BE2C (cell line): ENCODE measurements at regions not wholly inside any gene's neighbourhood (a gene's known extent, or its start where the extent isn't known, plus 50 kb on each side); places are given as distances from the start of the nearest gene placed in this dataset.

ENCODE experiments used
- DNase-seq: peaks from one replicate; pipeline ENCODE4 v3.0.0-alpha.2; 2020
- H3K27me3 ChIP-seq: fragments of 250-450 bp; sonication (Bioruptor Pico); 2 replicates; pipeline ENCODE4 v1.5.1; 2020; ENCODE audit warnings: mild to moderate bottlenecking
- H3K36me3 ChIP-seq: fragments of 250-450 bp; sonication (Bioruptor Pico); 2 replicates; pipeline ENCODE4 v1.5.1; 2020; ENCODE audit warnings: mild to moderate bottlenecking
- H3K4me1 ChIP-seq: fragments of 250-450 bp; sonication (Bioruptor Pico); 2 replicates; pipeline ENCODE4 v1.5.1; 2020
- H3K4me3 ChIP-seq: 2 replicates; pipeline ENCODE4 v1.5.1; 2011; ENCODE audit warnings: low read depth, low read length
- H3K9me3 ChIP-seq: fragments of 250-450 bp; sonication (Bioruptor Pico); 2 replicates; pipeline ENCODE4 v1.5.1; 2020
- TF ChIP-seq, protein P1 (sequence below): IDR thresholded peaks from 2 replicates; pipeline ENCODE4 v1.5.1; 2012; ENCODE audit warnings: mild to moderate bottlenecking, low read depth, low read length

DNA sequence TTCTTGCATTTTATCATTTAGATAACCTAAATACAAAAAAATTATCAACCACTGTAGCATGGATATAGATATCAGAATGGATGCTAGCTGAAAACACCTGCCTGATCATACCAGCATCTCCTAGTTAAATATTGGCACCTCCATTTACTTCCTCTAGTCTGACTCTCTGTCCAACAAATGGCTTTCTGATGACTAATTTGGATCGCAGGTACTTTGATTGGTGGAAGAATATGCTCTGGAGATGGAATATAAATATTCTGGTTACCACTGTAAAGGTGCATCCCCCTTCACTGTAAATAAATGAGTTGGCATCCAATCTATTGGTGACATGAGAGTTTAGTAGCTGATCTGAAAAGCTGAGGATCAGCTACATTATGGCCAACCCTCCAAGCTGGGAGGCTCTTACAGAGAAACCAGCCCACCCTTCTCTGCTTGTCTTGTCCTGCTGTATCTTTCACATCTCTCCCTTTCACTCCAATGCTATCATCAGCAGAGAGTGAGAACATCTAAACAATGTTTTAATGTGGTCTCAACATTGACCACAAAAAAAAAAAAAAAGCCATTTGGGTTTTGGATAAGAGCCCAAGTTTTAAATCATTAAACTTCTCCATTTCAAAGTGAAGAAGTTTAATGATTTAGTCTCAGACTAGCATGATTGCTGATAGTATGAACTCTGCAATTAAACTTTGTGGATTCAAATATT is 90.5 kb downstream of the PMAIP1 start:
- no peaks in the 10 kb centered on the region for H3K9me3 ChIP-seq
- H3K4me3 ChIP-seq: no peak overlapping the region
- H3K36me3 ChIP-seq: no peaks in the 10 kb centered on the region
- no peaks in the 10 kb centered on the region for H3K4me1 ChIP-seq
- no peak for DNase-seq
- H3K27me3 ChIP-seq: no peaks in the 10 kb centered on the region
- TF ChIP-seq, protein P1, sequence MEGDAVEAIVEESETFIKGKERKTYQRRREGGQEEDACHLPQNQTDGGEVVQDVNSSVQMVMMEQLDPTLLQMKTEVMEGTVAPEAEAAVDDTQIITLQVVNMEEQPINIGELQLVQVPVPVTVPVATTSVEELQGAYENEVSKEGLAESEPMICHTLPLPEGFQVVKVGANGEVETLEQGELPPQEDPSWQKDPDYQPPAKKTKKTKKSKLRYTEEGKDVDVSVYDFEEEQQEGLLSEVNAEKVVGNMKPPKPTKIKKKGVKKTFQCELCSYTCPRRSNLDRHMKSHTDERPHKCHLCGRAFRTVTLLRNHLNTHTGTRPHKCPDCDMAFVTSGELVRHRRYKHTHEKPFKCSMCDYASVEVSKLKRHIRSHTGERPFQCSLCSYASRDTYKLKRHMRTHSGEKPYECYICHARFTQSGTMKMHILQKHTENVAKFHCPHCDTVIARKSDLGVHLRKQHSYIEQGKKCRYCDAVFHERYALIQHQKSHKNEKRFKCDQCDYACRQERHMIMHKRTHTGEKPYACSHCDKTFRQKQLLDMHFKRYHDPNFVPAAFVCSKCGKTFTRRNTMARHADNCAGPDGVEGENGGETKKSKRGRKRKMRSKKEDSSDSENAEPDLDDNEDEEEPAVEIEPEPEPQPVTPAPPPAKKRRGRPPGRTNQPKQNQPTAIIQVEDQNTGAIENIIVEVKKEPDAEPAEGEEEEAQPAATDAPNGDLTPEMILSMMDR: no peak

DNA sequence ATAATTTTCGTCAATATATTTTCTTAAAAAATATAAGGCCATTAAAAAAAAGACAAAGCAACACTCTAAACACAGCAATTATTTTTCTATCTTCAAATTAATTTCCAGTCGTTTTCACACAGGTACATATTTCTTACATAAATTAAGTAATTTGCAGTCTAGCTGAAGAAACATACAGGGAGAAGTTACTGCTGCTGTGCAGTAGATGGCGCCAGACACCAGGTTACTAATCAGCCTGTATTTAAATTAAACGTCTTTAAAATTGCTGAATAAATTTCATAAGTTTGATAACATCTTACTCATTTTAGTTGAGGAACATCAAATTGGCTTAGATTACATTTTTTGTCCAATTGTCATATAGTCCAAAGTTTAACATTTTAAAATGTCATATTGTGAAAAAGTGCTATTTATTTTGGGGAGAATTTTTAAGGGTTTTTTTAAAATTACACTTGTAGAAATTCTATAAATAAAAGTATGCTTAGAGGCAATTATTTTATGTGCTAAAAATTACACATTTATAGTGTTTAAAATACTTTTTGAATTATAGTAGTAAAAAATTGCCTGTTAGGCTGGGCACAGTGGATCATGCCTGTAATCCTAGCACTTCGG is 88.4 kb downstream of the PMAIP1 start:
- no peaks in the 10 kb centered on the region for H3K36me3 ChIP-seq
- H3K27me3 ChIP-seq: no peaks in the 10 kb centered on the region
- H3K9me3 ChIP-seq: no peaks in the 10 kb centered on the region
- peak; percentile 32 for DNase-seq
- H3K4me1 ChIP-seq: no peaks in the 10 kb centered on the region
- TF ChIP-seq, protein P1: peak; percentile 81
- H3K4me3 ChIP-seq: no peak overlapping the region

DNA sequence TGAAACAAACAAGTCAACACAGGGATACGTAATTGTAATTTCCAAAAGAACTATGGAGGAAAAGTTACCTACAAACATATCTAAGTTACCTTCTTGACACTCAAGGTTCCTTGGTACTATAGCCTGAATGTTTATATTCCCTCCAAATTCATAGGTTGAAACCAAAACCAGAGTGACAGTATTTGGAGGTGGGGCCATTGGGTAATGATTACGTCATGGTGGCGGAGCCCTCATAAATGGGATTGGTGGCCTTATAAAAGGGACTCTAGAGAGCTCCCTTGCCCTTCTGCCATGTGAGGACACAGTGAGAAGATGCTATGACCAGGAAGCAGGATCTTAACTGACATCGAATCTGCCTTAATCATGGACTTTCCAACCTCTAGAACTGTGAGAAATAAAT is 87.3 kb downstream of the PMAIP1 start:
- no peak for DNase-seq
- TF ChIP-seq, protein P1: no peak
- Histone ChIP-seq H3K4me3 (no peak overlapping the region), H3K9me3 (no peaks in the 10 kb centered on the region), H3K4me1 (no peaks in the 10 kb centered on the region), H3K36me3 (no peaks in the 10 kb centered on the region), H3K27me3 (no peaks in the 10 kb centered on the region)

DNA sequence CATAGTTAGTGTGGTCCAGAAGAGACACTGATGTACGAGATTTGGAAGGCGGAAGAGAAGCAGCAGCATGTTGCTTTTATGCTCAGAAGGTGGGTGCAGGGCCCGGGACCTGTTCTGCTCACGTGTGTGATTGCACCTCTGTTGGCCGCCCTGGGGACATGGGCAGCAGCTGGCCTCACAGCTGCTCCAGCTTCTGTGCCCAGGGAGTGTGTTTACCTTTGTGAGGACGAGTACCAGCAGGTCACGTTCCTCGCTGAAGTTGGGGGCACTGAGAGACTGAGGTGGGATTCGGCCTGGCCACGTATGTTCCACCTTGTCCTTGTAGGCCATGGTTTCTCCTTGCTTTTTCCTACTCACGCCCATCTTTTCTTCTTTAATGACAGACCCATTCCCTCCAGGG is 86.3 kb downstream of the PMAIP1 start:
- no peaks in the 10 kb centered on the region for H3K4me1 ChIP-seq
- DNase-seq: no peak
- TF ChIP-seq, protein P1: no peak
- H3K36me3 ChIP-seq: no peaks in the 10 kb centered on the region
- no peaks in the 10 kb centered on the region for H3K9me3 ChIP-seq
- H3K27me3 ChIP-seq: no peaks in the 10 kb centered on the region
- no peak overlapping the region for H3K4me3 ChIP-seq

DNA sequence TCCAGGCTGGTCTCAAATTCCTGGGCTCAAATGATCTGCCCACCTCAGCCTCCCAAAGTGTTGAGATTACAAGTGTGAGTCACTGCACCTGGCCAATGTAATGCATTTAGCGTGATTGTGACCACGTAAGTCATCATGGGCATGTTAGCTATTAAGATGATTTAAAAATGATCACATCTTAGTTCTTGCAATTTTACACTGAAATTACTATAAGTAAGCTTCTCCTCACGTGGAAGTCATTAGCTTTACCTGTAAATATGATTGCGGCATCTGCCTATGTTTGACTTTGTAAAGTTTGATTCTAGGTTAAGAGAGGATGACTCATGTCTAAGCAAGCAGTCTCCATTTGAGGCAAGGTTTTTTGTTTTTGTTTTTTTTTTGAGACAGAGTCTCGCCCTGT is 85.5 kb downstream of the PMAIP1 start:
- DNase-seq: no peak
- Histone ChIP-seq H3K4me1 (no peaks in the 10 kb centered on the region), H3K9me3 (no peaks in the 10 kb centered on the region), H3K4me3 (no peak overlapping the region), H3K27me3 (no peaks in the 10 kb centered on the region), H3K36me3 (no peaks in the 10 kb centered on the region)
- TF ChIP-seq, protein P1: no peak

DNA sequence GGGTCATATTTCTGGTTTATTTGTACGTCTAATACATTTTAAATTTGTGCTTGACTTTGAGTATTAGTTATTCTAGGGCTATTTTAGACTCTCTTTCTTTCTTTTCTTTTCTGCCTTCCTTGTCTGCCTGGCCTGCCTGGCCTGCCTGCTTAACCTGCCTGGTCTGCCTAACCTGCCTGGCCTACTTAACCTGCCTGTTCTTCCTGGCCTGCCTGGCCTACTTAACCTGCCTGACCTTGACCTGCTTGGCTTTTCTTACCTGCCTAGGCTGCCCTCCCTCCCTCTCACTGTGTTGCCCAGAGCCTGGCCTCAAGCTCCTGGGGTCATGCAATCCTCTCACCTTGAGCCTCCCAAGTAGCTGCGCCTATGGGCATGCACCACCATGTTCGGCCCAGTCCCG is 83.7 kb downstream of the PMAIP1 start:
- Histone ChIP-seq H3K36me3 (no peaks in the 10 kb centered on the region), H3K4me1 (no peaks in the 10 kb centered on the region), H3K27me3 (no peaks in the 10 kb centered on the region), H3K4me3 (no peak overlapping the region), H3K9me3 (no peaks in the 10 kb centered on the region)
- TF ChIP-seq, protein P1: no peak
- DNase-seq: no peak
